ENCODE measurements at regions not wholly inside any gene's neighbourhood (a gene's known extent, or its start where the extent isn't known, plus 50 kb on each side); places are given as distances from the start of the nearest gene placed in this dataset.

DNA sequence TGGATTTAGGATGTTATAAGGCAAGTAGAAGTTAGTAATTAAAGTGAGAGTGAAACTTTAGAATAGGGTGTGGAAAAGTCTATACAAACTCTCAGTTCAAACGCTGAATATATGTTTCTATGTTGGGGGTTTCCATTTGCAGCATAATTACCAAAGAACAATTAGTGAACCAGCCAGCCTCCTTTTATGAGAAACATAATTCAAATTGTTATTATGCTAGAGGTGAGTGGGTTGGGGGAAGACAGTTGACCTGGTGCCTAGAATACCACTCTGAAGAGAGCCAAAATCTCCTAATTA is 435.8 kb downstream of the MDFIC start:
- TF ChIP-seq, protein P1, sequence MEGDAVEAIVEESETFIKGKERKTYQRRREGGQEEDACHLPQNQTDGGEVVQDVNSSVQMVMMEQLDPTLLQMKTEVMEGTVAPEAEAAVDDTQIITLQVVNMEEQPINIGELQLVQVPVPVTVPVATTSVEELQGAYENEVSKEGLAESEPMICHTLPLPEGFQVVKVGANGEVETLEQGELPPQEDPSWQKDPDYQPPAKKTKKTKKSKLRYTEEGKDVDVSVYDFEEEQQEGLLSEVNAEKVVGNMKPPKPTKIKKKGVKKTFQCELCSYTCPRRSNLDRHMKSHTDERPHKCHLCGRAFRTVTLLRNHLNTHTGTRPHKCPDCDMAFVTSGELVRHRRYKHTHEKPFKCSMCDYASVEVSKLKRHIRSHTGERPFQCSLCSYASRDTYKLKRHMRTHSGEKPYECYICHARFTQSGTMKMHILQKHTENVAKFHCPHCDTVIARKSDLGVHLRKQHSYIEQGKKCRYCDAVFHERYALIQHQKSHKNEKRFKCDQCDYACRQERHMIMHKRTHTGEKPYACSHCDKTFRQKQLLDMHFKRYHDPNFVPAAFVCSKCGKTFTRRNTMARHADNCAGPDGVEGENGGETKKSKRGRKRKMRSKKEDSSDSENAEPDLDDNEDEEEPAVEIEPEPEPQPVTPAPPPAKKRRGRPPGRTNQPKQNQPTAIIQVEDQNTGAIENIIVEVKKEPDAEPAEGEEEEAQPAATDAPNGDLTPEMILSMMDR (IDR thresholded peaks at IDR 0.05; ENCODE audit: insufficient read depth, low read length, poor library complexity, severe bottlenecking) = no peak
- Histone ChIP-seq H3K36me3 (ENCODE audit: control insufficient read depth, insufficient read depth, low read length) (no peaks in the 10 kb centered on the region), H3K27me3 (ENCODE audit: control insufficient read depth, insufficient read depth, low read length) (no peaks in the 10 kb centered on the region), H3K4me3 (ENCODE audit: low read depth, low read length) (no peak overlapping the region)
- DNase-seq (ENCODE audit: low read depth) = no peak

DNA sequence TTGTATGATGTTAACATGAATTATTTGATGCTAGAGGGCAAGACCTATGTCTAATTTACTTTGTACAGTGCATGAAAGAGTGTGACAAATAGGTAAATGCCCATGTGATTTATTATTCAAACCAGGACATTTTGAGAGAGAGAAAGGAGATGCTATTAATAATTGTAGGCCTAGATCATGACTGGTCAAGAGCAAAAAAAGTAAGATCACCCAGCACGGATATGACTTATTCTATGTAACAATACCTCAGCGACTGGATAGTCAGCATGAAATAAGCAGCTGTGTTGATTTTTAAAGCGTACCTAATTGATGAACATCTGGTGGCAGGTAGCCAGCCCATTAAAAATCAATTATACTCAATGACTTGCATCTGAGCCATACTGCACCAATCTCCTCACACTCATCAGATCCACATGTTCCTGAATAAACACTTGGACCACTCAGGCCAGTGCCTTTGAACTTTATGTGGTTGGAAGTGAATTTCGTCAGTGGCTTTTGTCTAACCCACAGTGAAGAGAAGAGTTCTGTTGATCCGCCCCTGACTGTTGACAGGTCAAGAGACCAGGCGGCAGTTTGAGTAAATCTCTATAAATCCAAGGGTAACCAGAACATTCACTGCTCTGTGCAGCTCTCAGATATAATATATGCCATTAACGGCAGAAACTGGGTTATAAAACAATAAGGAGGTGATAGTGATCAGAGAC is 435.3 kb downstream of the MDFIC start:
- Histone ChIP-seq H3K36me3 (ENCODE audit: control insufficient read depth, insufficient read depth, low read length) (no peaks in the 10 kb centered on the region), H3K4me3 (ENCODE audit: low read depth, low read length) (no peak overlapping the region), H3K27me3 (ENCODE audit: control insufficient read depth, insufficient read depth, low read length) (no peaks in the 10 kb centered on the region)
- TF ChIP-seq, protein P1 (IDR thresholded peaks at IDR 0.05; ENCODE audit: insufficient read depth, low read length, poor library complexity, severe bottlenecking) = no peak
- DNase-seq (ENCODE audit: low read depth) = no peak

DNA sequence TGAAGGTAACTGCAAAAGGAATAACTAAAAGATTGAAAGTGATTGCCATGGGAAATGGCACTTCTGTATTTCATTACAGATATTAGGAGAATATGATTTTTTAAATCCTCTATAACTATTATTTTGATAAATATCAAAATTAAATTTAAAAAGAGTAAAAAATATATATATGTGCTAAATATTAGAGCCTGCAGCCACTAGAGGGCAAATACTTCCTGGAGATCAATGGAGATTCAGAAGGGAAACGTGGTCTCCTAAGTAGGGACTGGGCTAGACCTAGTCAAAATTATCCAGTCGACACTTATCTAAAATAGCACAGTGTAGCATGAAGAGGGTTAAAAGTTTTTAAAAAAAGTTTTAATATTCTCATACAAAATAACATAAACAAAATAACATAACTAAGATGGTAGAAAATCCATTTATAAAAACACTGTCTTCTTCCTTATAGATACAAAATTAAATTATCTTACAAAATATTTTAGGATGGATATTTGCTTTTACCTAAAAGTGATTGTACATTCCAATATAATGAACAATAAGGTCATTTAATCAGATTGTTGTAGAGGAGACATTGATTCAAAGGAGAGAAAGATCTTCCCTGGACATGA is 434.3 kb downstream of the MDFIC start:
- Histone ChIP-seq H3K36me3 (ENCODE audit: control insufficient read depth, insufficient read depth, low read length) (no peaks in the 10 kb centered on the region), H3K4me3 (ENCODE audit: low read depth, low read length) (no peak overlapping the region), H3K27me3 (ENCODE audit: control insufficient read depth, insufficient read depth, low read length) (no peaks in the 10 kb centered on the region)
- DNase-seq (ENCODE audit: low read depth) = no peak
- TF ChIP-seq, protein P1 (IDR thresholded peaks at IDR 0.05; ENCODE audit: insufficient read depth, low read length, poor library complexity, severe bottlenecking) = peak; percentile 50

DNA sequence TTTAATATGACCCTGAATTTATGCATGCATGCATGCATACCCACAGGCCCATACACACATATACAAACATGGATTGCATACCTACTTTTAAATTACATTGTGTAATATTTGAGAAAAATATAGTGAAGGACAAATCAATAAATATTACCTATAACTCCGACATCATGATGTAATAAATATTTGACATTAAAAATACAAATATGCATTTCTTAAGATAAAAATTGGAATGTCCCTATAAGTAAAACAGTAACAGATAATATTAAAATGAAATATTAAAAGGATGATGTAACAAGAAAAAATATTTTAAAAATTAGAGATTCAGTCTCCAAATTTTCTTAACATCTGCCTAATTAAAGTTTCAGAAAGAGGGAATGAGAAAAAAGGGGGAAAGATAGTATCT is 433.0 kb downstream of the MDFIC start:
- Histone ChIP-seq H3K27me3 (ENCODE audit: control insufficient read depth, insufficient read depth, low read length) (no peaks in the 10 kb centered on the region), H3K4me3 (ENCODE audit: low read depth, low read length) (no peak overlapping the region), H3K36me3 (ENCODE audit: control insufficient read depth, insufficient read depth, low read length) (no peaks in the 10 kb centered on the region)
- DNase-seq (ENCODE audit: low read depth) = no peak
- TF ChIP-seq, protein P1 (IDR thresholded peaks at IDR 0.05; ENCODE audit: insufficient read depth, low read length, poor library complexity, severe bottlenecking) = no peak

DNA sequence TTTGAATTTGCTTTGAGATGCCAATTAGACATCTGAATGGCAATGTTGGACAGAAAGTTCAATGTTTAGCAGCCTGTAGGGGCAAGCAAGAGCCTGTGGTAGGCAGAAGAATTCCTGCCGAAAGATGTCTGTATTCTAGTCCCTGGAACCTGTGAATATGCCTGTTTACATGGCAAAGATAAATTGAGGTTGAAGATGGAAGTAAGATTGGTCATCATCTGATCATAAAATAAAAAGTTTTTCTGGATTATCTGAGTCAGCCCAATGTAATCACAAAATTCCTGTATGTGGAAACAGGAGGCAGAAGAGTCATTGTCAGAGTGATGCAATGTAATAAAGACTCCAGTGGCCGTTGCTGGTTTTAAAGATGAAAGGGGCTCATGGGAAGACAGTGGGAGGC is 430.5 kb downstream of the MDFIC start:
- DNase-seq (ENCODE audit: low read depth) = no peak
- TF ChIP-seq, protein P1 (IDR thresholded peaks at IDR 0.05; ENCODE audit: insufficient read depth, low read length, poor library complexity, severe bottlenecking) = no peak
- Histone ChIP-seq H3K27me3 (ENCODE audit: control insufficient read depth, insufficient read depth, low read length) (no peaks in the 10 kb centered on the region), H3K36me3 (ENCODE audit: control insufficient read depth, insufficient read depth, low read length) (no peaks in the 10 kb centered on the region), H3K4me3 (ENCODE audit: low read depth, low read length) (no peak overlapping the region)

DNA sequence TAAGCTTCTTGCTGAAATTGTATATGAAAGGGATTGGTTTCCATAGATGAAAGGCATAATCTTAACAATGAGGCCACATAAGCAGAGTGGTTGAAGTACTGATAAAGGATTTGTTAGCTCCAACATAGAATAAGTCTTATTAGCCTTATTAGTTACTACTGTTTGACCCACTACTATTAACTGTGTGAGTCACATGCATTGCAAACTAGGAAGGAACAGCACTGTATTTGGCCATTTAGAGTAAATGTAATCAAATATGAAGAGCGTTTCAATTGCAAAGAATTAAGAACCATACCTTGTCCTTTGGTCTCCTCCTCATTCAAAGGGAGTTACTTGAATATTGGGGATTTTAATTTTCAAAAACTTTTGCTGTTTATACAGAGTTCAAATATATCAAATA is 428.9 kb downstream of the MDFIC start:
- no peak for DNase-seq (ENCODE audit: low read depth)
- no peaks in the 10 kb centered on the region for H3K36me3 ChIP-seq (ENCODE audit: control insufficient read depth, insufficient read depth, low read length)
- no peaks in the 10 kb centered on the region for H3K27me3 ChIP-seq (ENCODE audit: control insufficient read depth, insufficient read depth, low read length)
- H3K4me3 ChIP-seq (ENCODE audit: low read depth, low read length) = no peak overlapping the region
- TF ChIP-seq, protein P1 (IDR thresholded peaks at IDR 0.05; ENCODE audit: insufficient read depth, low read length, poor library complexity, severe bottlenecking) = no peak
